ENCODE measurements at regions not wholly inside any gene's neighbourhood (a gene's known extent, or its start where the extent isn't known, plus 50 kb on each side); places are given as distances from the start of the nearest gene placed in this dataset.

GRCh38 chr11:13166036-13166435, 111.6 kb upstream of the BMAL1 start:
- Histone ChIP-seq H3K27ac (ENCODE audit: extremely low read length, insufficient read depth, low read length) (no peak overlapping the region), H4K20me1 (ENCODE audit: insufficient read depth, low read length) (no peaks in the 10 kb centered on the region), H3K27me3 (ENCODE audit: control insufficient read depth in 1 of 2, insufficient read depth in 2 of 2, low read length in 2 of 2) (no peaks in the 10 kb centered on the region; a peak in 2 of 5 replicates), H3K9me3 (ENCODE audit: low read length) (no peaks in the 10 kb centered on the region), H3K4me3 (replicated peaks in 1 of 3; ENCODE audit: insufficient read depth in 1 of 3, low read depth in 2 of 3, low read length in 3 of 3) (no peak overlapping the region), H3K4me2 (ENCODE audit: low read depth, low read length) (no peak overlapping the region), H3K36me3 (replicated peaks in 1 of 2; ENCODE audit: control insufficient read depth in 1 of 2, insufficient read depth in 2 of 2, low read length in 2 of 2) (no peaks in the 10 kb centered on the region), H3K79me2 (ENCODE audit: insufficient read depth, low read length) (no peaks in the 10 kb centered on the region), H2AFZ (ENCODE audit: low read length) (no peak overlapping the region), H3K9ac (ENCODE audit: insufficient read depth, low read depth, low read length) (no peak overlapping the region), H3K4me1 (ENCODE audit: insufficient read depth, low read length) (no peaks in the 10 kb centered on the region)
- in situ Hi-C loops (cut with HindIII; ENCODE audit: extremely low pct_ligation_motif_present, low pct_unique_long_range_greater_than_20kb) (no loop called here), intact Hi-C loops (cut with micrococcal nuclease; ENCODE audit: unreplicated experiment) (no loop called here)
- no peak for TF ChIP-seq NR3C1 (CRISPR knock-in tag; IDR thresholded peaks at IDR 0.05)
- no peak for TF ChIP-seq DNMT1 (CRISPR knock-in tag; IDR thresholded peaks at IDR 0.05)
- ATAC-seq (no peak), FAIRE-seq (no peak), DNase-seq (ENCODE audit: low spot score) (no peak)
- BruUV-seq (replicated peaks) = no TSS peak
- CTCF ChIA-PET (ENCODE audit: low intra/inter-chr PET ratio, low total read pairs) = no interaction called here
- POLR2A ChIA-PET = no interaction called here
- WGBS (ENCODE audit: low lambda C conversion rate) = 73% methylated on average over 1 of the region's 1 CpG

- Histone ChIP-seq H3K27me3 (ENCODE audit: control insufficient read depth in 1 of 2, insufficient read depth in 2 of 2, low read length in 2 of 2) (no peaks in the 10 kb centered on the region; a peak in 1 of 5 replicates), H3K9me3 (ENCODE audit: low read length) (no peaks in the 10 kb centered on the region), H4K20me1 (ENCODE audit: insufficient read depth, low read length) (no peaks in the 10 kb centered on the region), H3K4me2 (ENCODE audit: low read depth, low read length) (no peak overlapping the region), H3K27ac (ENCODE audit: extremely low read length, insufficient read depth, low read length) (no peak overlapping the region), H3K9ac (ENCODE audit: insufficient read depth, low read depth, low read length) (no peak overlapping the region), H3K36me3 (replicated peaks in 1 of 2; ENCODE audit: control insufficient read depth in 1 of 2, insufficient read depth in 2 of 2, low read length in 2 of 2) (no peaks in the 10 kb centered on the region), H2AFZ (ENCODE audit: low read length) (no peak overlapping the region), H3K79me2 (ENCODE audit: insufficient read depth, low read length) (no peaks in the 10 kb centered on the region), H3K4me3 (replicated peaks in 1 of 3; ENCODE audit: insufficient read depth in 1 of 3, low read depth in 2 of 3, low read length in 3 of 3) (no peak overlapping the region), H3K4me1 (ENCODE audit: insufficient read depth, low read length) (no peaks in the 10 kb centered on the region)
- no TSS peak for BruUV-seq (replicated peaks)
- in situ Hi-C loops (cut with HindIII; ENCODE audit: extremely low pct_ligation_motif_present, low pct_unique_long_range_greater_than_20kb) (no loop called here), intact Hi-C loops (cut with micrococcal nuclease; ENCODE audit: unreplicated experiment) (no loop called here)
- no peak for ATAC-seq
- no peak for DNase-seq (ENCODE audit: low spot score)
- ChIA-PET POLR2A (no interaction called here), CTCF (ENCODE audit: low intra/inter-chr PET ratio, low total read pairs) (no interaction called here)
- WGBS (ENCODE audit: low lambda C conversion rate) = 32% methylated on average over 4 of the region's 4 CpGs
- FAIRE-seq = no peak
- no peak for TF ChIP-seq ZNF275 (CRISPR knock-in tag; IDR thresholded peaks at IDR 0.05; ENCODE audit: borderline replicate concordance)
- TF ChIP-seq ZKSCAN5 (CRISPR knock-in tag; IDR thresholded peaks at IDR 0.05) = no peak
- no peak for TF ChIP-seq TOPORS (CRISPR knock-in tag; IDR thresholded peaks at IDR 0.05)
- TF ChIP-seq SIN3B (IDR thresholded peaks at IDR 0.05; ENCODE audit: low read length) = no peak
- no peak for TF ChIP-seq ZSCAN25 (CRISPR knock-in tag; IDR thresholded peaks at IDR 0.05)
- no peak for TF ChIP-seq CREB3 (CRISPR knock-in tag; IDR thresholded peaks at IDR 0.05)
- no peak for TF ChIP-seq ZIK1 (CRISPR knock-in tag; IDR thresholded peaks at IDR 0.05; ENCODE audit: borderline replicate concordance, low read depth)
- TF ChIP-seq ZMYM3 (CRISPR knock-in tag; IDR thresholded peaks at IDR 0.05) = no peak
- TF ChIP-seq TFDP1 (CRISPR knock-in tag; IDR thresholded peaks at IDR 0.05; ENCODE audit: borderline replicate concordance) = no peak
- no peak for TF ChIP-seq U2AF1 (optimal IDR thresholded peaks at IDR 0.05; ENCODE audit: low read depth, low read length)
- TF ChIP-seq ATF6 (CRISPR knock-in tag; conservative IDR thresholded peaks at IDR 0.05) = no peak
- TF ChIP-seq JUNB (CRISPR knock-in tag; IDR thresholded peaks at IDR 0.05; ENCODE audit: borderline replicate concordance) = no peak
- no peak for TF ChIP-seq SALL2 (CRISPR knock-in tag; IDR thresholded peaks at IDR 0.05)
These were observed 109.3 kb upstream of the BMAL1 start for GRCh38 chr11:13168271-13168670.

Measured in HepG2 (cell line).